GM21737 (cell line): ENCODE measurements at regions not wholly inside any gene's neighbourhood (a gene's known extent, or its start where the extent isn't known, plus 50 kb on each side); places are given as distances from the start of the nearest gene placed in this dataset.

Experiments
- ATAC-seq: cut with Tn5 transposase; IDR thresholded peaks from one replicate; pipeline ENCODE4 v1.9.1; 2021; ENCODE audit warnings: mild to moderate bottlenecking, moderate library complexity; ENCODE audit not compliant: unreplicated experiment

DNA sequence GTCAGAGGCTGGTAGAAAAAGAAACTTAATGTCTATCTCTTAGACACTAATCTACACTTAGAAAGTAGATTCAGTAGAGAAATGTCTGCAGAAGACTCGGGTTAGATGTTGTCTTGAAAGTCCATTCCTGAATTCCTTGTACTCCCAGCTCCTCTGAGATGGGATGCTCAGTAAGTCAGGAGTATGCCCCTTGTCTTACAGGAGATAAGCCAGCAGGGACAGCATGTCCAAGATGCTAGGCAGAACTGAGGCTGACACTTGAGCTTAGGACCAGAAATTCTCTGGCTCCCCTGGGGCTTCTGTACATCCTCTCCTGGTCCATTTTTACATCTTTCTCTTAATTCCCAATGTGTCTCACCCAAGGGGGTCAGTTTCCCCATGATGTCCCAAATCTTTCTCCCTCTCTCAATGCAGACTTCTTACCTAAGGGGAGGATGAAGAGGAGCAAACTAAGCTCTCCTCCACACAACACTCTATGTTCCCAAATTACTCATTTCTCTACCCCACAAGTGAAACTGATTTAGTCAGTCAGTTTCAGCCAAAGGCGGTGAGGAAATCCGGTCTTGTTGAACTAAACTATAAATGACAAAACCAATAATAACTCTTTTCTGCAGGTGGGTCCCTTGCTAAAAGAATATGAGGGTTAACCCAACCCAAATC, 558.2 kb upstream of the DIPK2B start:
- peak; percentile 60 for ATAC-seq

GRCh38 chrX:45758319-45758718, 557.6 kb upstream of the DIPK2B start:
- peak; percentile 21 for ATAC-seq

GRCh38 chrX:45757272-45757671, 556.6 kb upstream of the DIPK2B start:
- ATAC-seq: no peak

DNA sequence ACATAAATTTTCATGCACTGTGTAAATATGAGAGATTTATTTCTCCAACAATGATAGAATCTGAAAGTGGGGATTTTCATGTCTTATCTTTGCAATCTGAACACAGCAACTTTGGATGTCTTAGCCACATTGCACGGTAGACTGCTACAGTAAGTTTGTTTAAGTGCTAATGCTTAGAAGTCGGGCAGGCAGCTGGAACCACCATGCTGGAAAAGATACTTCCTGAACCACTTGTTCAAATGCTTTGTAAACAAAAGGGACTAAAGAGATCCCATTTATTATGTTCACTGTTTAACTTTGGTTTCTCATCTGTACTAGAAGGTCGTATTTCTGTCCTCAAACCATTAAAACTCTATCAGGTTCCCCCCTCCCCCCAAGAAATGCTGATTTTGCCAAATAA, 555.9 kb upstream of the DIPK2B start:
- ATAC-seq: no peak

DNA sequence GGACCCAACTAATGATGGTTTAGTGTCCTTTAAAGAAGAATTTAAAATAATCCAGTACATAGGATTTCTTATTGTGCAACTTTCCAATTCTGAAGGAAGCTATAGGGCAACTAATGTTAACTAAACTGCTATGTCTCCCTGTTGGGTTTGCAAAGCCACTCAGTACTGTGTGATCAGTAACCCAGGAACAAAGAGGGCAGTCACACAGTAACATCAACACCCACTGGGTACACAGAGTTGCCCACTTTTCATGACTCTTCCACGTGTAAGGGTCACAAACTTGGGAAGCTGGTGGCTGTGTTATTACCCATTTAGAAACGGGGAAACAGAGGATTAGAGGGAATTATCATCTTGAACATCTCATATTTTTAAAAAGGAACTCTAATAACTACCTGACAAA, 555.0 kb upstream of the DIPK2B start:
- no peak for ATAC-seq

GRCh38 chrX:45751156-45751555, 550.5 kb upstream of the DIPK2B start:
- ATAC-seq: no peak

DNA sequence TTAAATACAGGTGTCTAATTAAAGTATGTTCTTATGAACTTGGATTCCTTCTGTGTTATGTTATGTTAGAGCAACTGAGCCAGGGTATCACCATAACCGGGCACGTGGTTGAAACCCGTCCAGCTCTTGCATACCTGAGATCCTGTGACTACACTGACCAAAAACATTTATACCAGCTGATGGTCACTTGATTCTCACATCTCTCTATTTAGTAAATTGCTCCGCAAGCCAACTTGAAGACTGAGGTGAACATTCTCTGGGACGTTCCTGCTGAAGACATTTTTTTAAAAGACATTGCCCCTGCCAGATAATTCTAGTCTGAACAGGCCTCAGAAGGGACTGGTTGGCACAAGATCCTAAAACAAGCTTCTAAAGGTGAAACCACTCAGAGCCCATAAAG, 550.0 kb upstream of the DIPK2B start:
- ATAC-seq: no peak

DNA sequence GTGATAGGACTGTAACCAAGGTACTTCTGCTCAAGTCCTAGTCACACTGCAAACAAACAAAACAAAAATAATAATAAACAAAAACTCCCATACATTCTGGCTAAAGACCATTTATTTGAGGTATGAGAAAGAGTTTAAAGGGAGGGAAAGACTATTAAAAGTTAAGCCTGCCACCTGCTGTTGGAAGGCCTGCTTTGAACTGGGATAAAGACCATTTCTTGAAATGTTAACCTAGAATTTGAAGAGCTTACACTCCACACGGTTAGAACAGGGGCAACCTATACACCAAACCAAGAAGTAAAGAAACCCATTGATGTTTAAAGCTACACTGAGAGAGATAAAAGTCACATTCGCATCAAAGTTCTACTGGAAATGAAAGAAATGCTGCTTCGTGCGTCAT, 548.7 kb upstream of the DIPK2B start:
- ATAC-seq: no peak

GRCh38 chrX:45748369-45748774, 547.7 kb upstream of the DIPK2B start:
- ATAC-seq: no peak

DNA sequence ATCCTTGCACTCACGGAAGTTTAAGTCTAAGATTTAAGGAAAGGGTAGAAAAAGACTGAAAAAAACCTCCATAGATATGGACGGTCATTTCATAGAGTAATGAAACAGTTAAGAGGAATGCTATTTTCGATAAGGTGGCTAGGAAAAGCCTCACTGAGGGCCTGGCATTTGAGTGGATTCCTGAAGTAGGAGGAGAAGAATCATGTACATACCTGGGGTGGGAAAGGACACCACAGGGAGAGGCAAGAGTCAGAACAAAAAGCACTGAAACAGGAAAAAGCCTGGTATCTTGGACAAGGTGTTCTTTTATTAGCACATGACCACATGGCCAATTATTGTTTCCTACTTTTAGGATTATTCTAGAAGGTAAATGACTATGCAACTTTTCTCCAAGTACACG, 547.2 kb upstream of the DIPK2B start:
- ATAC-seq: no peak

- ATAC-seq: no peak
Observed at GRCh38 chrX:45745479-45745878, 544.8 kb upstream of the DIPK2B start.

DNA sequence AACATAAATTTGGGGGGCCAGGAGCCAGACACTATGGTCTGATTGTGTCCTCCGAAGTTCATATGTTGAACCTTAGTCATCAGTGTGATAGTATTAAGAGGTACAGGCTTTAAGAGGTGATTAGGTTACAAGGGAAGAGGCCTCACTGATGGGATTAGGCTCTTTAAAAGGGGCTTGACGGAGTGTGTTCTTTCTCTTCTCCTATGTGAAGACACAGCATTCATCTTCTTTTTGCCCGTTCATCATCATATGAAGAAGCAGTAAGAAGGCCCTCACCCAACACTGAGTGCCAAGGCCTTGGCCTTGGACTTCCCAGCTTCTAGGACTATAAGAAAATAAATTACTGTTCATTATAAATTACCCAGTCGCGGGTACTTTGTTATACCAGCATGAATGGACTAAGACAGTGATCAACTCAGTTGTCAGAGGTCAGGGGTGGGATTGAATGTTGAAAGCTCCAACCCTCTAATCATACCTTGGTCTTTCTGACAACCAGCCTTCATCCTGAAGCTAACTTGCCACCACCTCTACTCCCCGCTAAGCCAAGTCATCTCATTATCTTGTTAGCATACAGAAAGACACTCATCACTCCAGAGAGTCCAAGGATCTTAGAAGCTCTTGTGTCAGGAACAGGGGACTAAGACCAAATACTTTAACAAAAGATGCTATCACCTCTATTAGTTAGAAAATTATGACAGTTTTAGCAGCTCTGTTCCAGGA, 543.4 kb upstream of the DIPK2B start:
- no peak for ATAC-seq

DNA sequence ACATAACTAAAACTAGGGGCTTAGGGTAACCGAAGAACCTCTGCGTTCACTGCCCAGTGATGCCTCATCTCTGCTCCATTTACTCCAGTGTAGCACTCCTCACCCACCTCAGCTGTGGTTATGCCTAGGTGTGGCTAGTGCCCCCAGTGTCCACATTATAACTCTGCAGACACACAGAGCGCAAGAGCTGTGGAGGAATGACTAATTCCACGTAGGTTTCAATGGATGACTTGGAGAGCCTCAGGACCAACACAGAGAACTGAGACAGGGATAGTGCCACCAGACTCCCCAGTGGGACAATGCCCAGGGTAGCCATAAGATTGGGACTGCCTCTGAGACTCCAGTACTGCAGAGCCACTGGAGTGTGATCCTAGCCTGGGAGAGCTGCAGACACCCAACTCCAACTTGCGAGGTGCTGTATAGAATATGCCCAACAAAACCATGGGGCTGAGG, 542.4 kb upstream of the DIPK2B start:
- no peak for ATAC-seq

DNA sequence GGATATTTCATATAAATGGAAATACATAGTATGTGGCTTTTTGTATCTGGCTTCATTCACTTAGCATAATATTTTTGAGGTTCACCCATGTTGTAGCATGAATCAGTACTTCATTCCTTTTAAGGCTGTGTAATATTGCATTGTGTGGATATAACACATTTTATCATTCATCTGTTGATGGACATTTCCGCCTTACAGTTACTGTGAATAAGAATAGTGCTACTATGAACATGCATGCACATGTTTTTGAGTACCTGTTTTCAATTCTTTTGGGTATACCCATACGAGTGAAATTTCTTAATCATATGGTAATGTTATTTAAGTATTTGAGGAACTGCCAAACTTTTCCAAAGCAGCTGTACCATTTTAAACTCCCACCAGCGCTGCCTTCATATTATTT, 539.6 kb upstream of the DIPK2B start:
- no peak for ATAC-seq

DNA sequence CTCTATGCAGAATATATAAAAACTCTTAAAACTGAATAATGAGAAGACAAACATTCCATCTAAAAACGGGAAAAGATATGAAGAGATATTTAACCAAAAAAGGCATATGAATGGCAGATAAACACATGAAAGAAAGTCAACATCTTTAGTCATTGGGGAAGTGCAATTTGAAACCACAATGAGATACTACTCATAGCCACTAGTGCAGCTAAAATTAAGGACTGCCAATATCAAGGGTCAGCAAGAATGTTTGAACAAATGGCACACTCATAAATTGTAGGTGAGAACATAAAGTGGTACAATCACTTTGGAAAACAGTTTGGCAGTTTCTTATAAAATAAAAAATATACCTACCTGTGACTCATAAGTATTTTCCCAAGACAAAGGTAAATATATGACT, 534.9 kb upstream of the DIPK2B start:
- ATAC-seq: no peak

DNA sequence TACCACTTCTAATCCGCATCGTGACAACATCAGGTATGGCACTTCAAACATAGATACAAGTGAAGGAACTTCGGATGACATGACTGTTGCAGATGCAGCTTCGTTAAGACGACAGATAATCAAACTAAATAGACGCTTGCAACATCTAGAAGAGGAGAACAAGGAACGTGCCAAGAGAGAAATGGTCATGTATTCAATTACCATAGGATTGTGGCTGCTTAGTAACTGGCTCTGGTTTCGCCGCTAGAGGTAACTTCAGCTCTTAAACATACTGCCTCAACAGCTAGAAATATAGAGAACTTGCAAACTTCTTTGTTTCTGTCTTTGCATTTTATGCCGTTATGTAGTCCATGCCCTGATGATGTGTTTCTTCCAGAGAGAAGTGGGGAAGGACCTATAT, 530.8 kb upstream of the DIPK2B start:
- ATAC-seq: no peak

DNA sequence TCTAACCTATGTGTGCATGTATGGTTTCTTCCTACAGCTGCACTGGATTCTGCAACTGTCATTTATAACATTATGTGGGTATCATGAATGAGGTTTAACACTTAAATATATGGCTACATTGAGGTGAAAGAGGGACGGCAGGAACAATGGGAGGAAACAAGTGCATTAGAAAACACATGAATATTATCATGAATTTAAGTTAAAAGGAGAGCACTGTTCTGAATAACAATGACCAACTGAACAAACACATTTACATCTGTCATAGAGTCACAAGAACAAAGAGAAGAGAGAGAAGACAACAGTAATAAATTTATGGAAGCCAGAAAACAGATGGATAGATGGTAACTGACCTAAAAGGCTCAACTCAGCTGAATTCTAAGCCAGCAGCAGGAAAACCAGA, 527.1 kb upstream of the DIPK2B start:
- ATAC-seq: no peak

DNA sequence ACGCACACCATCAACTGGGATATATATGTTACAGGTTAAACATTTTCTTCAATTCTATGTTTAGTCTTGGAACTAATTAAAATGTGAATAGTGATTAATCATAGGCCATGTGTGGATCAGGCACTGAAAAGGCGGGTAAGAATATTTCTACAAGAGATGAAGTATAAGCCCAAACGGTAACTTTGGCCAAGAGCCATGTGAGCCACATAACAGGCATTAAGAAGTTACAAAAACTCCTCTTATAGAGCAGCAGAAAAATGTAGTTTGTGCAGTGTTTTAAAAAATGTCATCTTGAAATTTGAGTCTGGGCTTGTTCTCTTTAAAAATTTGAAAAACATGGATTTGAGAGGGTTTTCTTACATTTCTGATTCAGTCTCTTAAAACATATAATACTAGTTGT, 521.8 kb upstream of the DIPK2B start:
- no peak for ATAC-seq

- no peak for ATAC-seq
Observed at GRCh38 chrX:45719751-45720501, 519.2 kb upstream of the DIPK2B start.

DNA sequence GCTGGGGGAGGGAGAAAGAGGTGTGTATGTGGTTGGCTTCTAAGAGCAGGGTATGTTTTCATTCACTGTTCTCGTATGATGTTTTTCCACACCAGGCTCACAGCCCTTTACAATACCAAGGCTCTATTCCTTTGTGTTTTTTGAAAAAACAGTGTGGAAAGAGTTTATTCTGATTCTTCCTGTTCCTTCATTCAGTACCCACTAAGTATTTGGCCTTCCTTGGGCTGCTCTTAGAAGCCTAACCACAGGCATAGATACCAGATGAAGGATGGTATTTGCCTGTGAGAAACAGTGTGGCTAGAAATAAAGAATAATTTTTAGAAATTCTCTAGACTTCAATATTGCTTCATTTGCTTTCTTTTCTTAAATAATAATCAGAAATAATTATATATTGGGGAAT, 518.0 kb upstream of the DIPK2B start:
- ATAC-seq: no peak

DNA sequence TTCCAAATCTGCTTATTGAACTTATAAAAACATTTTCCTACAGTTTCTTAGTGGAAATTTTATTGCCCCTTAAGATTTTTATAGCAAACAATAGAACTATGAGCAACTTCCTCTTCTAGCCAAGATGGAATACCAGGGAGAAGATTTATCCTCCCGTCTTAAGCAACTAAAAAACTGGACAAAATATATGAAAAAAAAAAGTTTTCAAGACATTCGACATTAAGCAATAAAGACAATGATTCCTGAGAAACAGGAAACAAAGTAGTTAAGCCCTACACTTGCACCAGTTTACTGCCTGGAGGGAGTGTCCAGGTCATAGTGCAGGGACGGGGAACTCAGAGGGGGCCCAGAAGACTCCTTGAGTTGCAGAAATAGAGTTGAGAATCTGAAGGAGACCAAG, 516.1 kb upstream of the DIPK2B start:
- ATAC-seq: no peak

GRCh38 chrX:45715748-45716147, 515.1 kb upstream of the DIPK2B start:
- ATAC-seq: no peak
